ENCODE measurements at regions not wholly inside any gene's neighbourhood (a gene's known extent, or its start where the extent isn't known, plus 50 kb on each side); places are given as distances from the start of the nearest gene placed in this dataset.
"Not testable (repeated sequence)": the region's sequence is repeated elsewhere in the genome, so short reads cannot be mapped to it uniquely, and the experiment has no call there.

DNA sequence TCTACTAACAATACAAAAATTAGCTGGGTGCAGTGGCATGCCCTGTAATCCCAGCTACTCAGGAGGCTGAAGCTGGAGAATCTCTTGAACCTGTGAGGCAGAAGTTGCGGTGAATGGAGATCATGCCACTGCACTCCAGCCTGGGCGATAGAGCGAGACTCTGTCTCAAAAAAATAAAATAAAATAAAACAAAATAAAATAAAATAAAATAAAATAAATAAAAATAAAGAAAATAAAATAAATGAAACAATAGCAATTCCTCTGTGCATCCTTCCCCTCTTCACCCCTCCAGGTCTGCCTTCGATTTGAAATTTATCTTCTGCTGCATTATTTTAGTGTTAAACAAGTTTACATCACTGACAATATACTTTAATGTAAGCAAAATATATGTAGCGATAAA lies 63.0 kb upstream of the UXS1 start:
- DNase-seq: no peak

DNA sequence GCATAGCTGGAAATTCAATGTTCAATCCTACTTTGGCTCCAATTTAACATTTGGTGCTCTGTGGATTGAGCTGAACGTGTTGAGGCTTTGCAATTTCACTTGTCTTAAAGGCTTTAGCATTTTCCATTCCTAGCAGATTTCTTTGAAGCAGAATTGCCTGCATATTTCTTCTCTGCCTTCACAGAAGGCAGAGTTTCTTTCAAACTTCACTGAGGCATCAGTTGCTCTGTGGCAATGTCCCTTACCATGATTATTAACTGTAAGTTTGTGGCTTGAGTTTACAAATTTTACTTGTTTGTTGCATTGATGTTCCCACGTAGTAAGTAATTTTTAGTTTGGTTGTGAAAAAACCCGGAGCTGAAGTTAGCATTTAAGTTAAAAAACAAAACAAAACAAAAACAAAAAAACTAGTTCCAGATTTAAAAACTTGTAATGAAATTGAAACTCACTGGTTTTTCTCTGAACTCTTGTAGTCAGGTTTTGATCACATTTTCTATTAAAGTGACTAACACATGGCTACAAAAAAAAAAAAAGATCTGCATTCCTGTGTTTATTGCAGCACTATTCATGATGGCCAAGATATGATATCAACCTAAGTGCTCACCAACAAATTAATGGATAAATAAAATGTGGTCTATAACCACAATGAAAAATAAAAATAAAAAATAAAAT lies 55.2 kb upstream of the UXS1 start:
- not testable (repeated sequence) for DNase-seq

DNA sequence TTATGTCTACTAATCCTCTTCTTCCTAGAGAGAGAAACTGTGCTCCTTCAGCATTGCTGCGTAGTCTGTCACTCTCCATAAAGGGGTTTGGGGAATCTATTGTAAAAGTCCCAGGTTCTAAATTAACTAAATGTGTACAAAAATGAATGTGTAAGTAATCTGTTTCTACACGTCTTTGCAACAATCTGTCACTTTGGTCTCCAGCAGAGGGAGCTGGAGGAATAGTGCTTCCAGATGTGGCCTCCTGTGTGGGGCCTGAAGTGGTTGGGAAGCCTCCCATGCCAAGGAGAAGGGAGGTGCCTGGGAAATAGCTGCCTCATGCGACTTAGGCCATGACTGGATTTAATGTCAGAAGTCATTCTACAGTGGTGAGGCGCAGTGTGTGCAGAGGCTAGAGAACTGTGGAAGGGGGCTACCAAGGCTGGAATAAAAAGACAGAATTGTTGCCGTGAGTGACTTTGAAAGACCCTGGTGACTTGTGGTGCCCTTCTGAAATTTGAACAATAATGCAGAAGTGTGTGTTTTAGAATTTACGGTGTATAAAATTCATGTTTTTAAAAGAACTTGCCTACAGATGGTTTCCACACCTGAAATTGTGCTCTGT lies 54.5 kb upstream of the UXS1 start:
- not testable (repeated sequence) for DNase-seq
